Medulla oblongata (tissue), 1 donor: ENCODE measurements at regions not wholly inside any gene's neighbourhood (a gene's known extent, or its start where the extent isn't known, plus 50 kb on each side); places are given as distances from the start of the nearest gene placed in this dataset.
"Not testable (repeated sequence)": the region's sequence is repeated elsewhere in the genome, so short reads cannot be mapped to it uniquely, and the experiment has no call there.

Experiments used
- DNase-seq: peaks from one replicate; pipeline ENCODE4 v3.0.0-alpha.2; 2015; ENCODE audit errors: extremely low spot score

DNA sequence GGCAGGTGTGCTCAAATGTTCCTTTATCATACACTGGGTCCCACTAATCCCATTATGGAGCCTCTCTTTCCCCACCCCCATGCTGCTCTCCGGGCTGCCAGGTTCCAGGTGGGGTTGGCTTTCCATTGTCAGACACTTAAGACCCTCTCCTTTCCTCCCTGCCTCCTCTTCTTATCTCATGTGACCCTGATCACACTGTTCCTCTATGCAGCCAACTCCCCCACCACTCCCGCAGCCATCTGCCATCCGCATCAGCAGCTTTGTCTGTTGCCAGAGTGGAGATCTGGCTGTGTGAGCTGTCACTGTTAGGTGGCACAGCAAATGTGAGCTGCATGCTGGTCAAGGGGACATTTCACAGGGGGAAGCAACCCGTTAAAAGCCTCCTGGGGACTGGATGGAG lies 391.4 kb downstream of the TNS3 start:
- DNase-seq, result no peak

DNA sequence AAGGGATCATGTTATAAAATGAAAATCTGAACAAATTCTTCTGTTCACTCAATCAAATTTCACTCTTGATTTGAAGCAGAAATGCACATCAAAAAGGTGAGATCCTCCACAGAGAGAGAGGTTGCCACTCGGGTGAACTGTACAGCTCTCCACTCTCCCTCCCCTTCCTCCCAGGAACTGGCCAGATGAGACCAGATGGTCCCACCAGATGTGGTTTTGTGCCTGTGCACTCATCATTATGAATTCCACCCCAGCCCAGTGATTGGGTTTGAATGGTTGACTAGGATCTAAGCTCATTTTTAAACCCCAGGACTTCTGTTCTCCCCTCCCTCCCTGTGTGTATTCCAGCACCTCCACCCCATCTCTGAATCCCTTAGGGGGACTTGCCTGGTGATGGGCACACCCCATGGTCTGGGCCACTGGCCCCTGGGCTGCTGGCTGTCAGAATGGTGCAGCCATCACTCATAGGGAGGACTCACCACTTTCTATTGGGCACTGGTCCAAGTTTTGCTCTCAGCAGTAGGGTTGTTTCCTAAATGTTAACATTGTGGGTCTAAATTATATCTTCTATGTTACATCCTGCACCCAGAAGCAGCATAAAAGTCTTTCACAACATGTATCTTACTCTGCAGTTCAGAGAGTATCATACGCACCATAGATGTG lies 393.1 kb downstream of the TNS3 start:
- DNase-seq, result no peak

DNA sequence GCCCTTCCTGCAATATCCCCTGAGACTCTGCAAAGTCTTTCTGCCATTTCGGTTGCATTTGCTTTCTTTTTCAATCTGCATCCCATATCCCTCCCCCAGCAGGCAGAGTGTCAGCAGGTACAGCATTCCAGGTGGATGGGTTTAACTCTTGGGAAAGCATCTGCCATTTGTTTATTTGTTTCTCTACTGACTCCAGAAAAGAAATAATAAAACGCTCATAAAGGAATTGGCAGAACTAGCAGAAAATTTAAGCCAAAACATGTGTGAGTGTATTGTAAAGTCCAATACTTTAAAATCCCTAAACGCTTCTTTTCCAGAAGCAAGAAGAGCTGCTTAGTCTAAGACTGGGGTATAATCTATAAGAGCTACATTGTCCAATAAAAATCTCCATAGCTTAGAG lies 393.8 kb downstream of the TNS3 start:
- DNase-seq, result no peak

GRCh38 chr7:47186316-47186715 lies 395.6 kb downstream of the TNS3 start:
- peak; percentile 70 for DNase-seq

DNA sequence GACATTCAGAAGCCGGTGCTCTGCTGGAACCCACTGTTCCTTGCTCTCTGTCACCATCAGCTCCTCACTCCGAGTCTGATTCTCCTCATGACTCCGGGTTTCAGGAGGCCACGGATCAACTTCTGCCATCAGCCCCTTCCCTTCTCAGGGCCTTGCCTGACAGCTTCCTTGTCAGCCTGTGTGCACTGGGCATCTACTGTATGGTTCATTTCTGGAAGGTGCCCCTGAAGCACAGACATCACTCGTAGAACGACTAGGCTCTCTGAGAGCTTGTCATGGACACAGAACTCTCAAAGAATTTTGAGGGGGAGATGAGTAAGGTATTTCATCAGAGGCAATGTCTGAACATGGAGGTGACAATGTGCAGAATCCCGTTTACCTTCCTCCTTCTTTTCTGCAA lies 396.1 kb downstream of the TNS3 start:
- DNase-seq, result no peak

DNA sequence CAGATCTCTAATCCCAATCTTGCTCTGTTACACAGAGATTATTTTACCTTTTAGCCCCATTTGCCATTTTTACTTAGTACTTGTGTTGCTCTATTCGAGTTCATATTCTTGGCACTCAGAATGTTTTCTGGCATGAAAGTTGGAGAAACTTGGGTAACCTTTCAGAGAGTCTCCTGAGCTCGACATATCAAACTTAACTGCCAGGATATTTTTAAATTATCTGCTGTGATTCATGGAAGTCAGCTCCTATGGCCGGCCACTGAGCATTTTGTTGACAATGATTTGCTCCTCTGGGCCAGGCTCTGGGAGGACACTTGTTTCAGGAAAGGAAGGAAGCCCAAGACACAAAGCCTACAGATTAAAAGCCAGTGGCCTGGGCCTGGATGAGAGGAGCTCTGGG lies 396.7 kb downstream of the TNS3 start:
- DNase-seq, result no peak

- DNase-seq, result peak; percentile 41
Observed at GRCh38 chr7:47183862-47184590, 397.9 kb downstream of the TNS3 start.

- DNase-seq, result no peak
Observed at GRCh38 chr7:47181746-47182361, 400.1 kb downstream of the TNS3 start.

- DNase-seq, result no peak
Observed at GRCh38 chr7:47180516-47180826, 401.4 kb downstream of the TNS3 start.

- DNase-seq, result peak; percentile 79
Observed at GRCh38 chr7:47179812-47180515, 401.9 kb downstream of the TNS3 start.

- not testable (repeated sequence) for DNase-seq
Observed at GRCh38 chr7:47172602-47173539, 409.0 kb downstream of the TNS3 start.

GRCh38 chr7:47170516-47170915 lies 411.4 kb downstream of the TNS3 start:
- no peak for DNase-seq

GRCh38 chr7:47154791-47155190 lies 427.1 kb downstream of the TNS3 start:
- DNase-seq, result no peak

- no peak for DNase-seq
Observed at GRCh38 chr7:47153576-47153975, 428.3 kb downstream of the TNS3 start.

DNA sequence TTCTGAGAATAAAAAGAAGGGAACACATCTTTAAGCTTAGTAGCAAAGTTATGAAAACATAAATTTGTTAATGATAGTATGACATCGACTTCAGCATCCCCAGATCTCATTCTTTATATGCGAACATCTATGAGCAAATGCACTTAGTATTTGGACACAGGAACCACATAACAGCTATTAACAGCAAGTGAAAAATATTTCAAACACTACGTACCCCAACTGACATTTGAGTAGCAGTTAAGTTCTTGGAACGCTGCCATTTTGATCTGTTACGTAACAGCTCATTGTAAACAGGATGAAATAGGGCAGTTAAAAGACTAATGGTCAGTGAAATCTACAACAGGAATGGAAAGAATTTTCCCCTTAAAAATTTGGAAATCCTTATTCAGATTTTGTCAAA lies 428.9 kb downstream of the TNS3 start:
- DNase-seq, result peak; percentile 31

DNA sequence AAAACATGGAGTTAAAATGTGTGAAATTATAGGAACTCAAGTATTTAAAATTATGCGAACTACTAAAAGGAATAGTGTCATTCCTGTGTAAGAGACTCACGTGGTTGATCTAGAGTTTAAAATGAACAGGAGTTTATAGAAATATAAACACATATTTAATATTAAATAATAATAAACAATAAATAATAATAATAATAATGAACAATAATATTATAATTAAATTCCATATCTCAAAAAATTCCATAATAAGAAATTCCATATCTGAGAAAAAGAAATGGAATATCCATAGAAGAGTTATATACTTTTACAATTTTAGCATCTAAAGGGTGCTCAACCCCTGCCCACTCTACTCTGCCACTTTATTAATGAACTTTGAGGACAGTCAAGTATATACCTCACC lies 429.6 kb downstream of the TNS3 start:
- no peak for DNase-seq

GRCh38 chr7:47150497-47151260 lies 431.2 kb downstream of the TNS3 start:
- DNase-seq, result no peak

DNA sequence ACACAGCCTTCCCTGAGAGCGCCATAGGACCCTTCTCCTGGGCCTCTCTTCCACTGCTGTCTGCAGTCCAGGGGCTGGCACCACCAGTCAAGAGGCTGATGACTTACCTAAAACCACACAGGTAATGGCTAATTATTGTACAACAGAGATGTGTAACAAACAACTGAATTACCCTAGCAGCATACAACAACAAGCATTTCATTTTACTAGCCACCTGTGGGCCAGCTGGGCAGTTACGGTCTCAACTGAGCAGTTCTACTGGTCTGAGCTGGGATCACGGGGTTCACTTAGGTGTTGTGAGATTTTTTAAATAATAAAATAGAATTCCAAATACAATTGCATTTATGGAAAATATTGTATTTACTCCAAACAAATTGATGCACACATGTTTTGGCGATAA lies 431.9 kb downstream of the TNS3 start:
- no peak for DNase-seq

GRCh38 chr7:47149208-47149839 lies 432.6 kb downstream of the TNS3 start:
- DNase-seq, result no peak

- no peak for DNase-seq
Observed at GRCh38 chr7:47148536-47149207, 433.2 kb downstream of the TNS3 start.
